RKO (cell line): ENCODE measurements at regions not wholly inside any gene's neighbourhood (a gene's known extent, or its start where the extent isn't known, plus 50 kb on each side); places are given as distances from the start of the nearest gene placed in this dataset.

Source experiments
- DNase-seq: peaks from one replicate; pipeline ENCODE4 v3.0.0-alpha.2; 2016; ENCODE audit warnings: low spot score

DNA sequence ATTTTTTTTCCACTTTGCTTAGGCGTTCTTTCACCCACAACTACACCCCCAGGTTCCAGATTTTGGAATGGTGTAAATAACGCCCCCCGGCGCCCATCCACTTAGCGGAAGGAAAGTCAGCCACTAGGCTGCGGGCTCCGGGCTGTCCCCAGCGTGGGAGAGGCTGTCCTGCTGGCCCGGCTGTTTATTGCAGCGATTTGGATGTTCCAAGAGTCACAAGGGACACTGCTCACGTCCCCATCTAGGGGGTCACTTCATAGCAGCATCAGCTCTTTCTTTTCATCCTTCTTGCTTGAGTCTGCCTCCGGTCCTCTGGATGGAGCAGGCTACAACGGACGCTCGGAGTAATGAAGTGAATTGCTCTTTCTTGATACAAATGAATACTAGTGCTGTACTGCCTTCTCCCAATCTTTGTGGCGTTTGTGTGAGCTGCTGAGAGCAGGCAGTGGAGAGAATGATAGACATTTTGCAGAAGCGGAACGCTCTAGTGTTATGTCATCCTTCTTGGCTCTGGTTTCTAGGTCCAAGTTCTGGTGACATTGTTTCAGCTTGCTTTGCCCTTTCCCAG is 50.7 kb upstream of the PAIP2B start:
- DNase-seq: peak; percentile 86

GRCh38 chr2:71277147-71277475 is 50.2 kb upstream of the PAIP2B start:
- no peak for DNase-seq

- peak; percentile 93 for DNase-seq
Observed at GRCh38 chr2:71276311-71277146, 49.6 kb upstream of the PAIP2B start.
